Neural cell (in vitro differentiated cells): ENCODE measurements at regions not wholly inside any gene's neighbourhood (a gene's known extent, or its start where the extent isn't known, plus 50 kb on each side); places are given as distances from the start of the nearest gene placed in this dataset.

Experiments used
- H2AFZ ChIP-seq: fragments of 200-600, 300-800 bp; sonication (generic), shearing (Covaris generic); 2 replicates; pipeline ENCODE4 v1.6.0; 2014; ENCODE audit warnings: low read depth, mild to moderate bottlenecking, antibody characterized with exemption, low read length, moderate library complexity
- H3F3A ChIP-seq: fragments of 200-600 bp; shearing (Covaris generic); 2 replicates; pipeline ENCODE4 v1.6.1; 2016; ENCODE audit warnings: mild to moderate bottlenecking, moderate library complexity, mixed read lengths, antibody characterized with exemption, low read length; ENCODE audit not compliant: insufficient read depth, poor library complexity, severe bottlenecking
- H3K27ac ChIP-seq: fragments of 200-600, 300-800 bp; sonication (generic), shearing (Covaris generic); 2 replicates; pipeline ENCODE4 v1.5.1; 2014; ENCODE audit warnings: mild to moderate bottlenecking, low read length, moderate library complexity
- H3K27me3 ChIP-seq: fragments of 300-800, 200-600 bp; sonication (generic), shearing (Covaris generic); 2 replicates; pipeline ENCODE4 v1.6.0; 2014; ENCODE audit warnings: mild to moderate bottlenecking, low read depth, low read length, moderate library complexity; ENCODE audit not compliant: insufficient read depth
- H3K36me3 ChIP-seq: fragments of 300-800, 200-600 bp; sonication (generic), shearing (Covaris generic); 2 replicates; pipeline ENCODE4 v1.5.1; 2014; ENCODE audit warnings: mild to moderate bottlenecking, antibody characterized with exemption, low read length, moderate library complexity; ENCODE audit not compliant: insufficient read depth
- H3K4me2 ChIP-seq: fragments of 300-800, 200-600 bp; sonication (generic), shearing (Covaris generic); 2 replicates; pipeline ENCODE4 v1.6.0; 2014; ENCODE audit warnings: mild to moderate bottlenecking, low read length
- H3K4me3 ChIP-seq: fragments of 300-800, 200-600 bp; sonication (generic), shearing (Covaris generic); 2 replicates; pipeline ENCODE4 v1.5.1; 2014; ENCODE audit warnings: mild to moderate bottlenecking, low read length, moderate library complexity
- H3K79me2 ChIP-seq: fragments of 200-600 bp; shearing (Covaris generic); replicated peaks from 2 replicates; pipeline ENCODE4 v1.6.0; 2014; ENCODE audit warnings: mild to moderate bottlenecking, low read length, moderate library complexity; ENCODE audit not compliant: insufficient read depth
- H3K9ac ChIP-seq: fragments of 300-800, 200-600 bp; sonication (generic), shearing (Covaris generic); 2 replicates; pipeline ENCODE4 v1.6.1; 2016; ENCODE audit warnings: mild to moderate bottlenecking, low read length, mixed read lengths
- H3K9me2 ChIP-seq: fragments of 200-600 bp; shearing (Covaris generic); 2 replicates; pipeline ENCODE4 v1.6.1; 2016; ENCODE audit warnings: mild to moderate bottlenecking, low read length, mixed read lengths; ENCODE audit not compliant: insufficient read depth
- H3K9me3 ChIP-seq: fragments of 200-600, 300-800 bp; sonication (generic), shearing (Covaris generic); 2 replicates; pipeline ENCODE4 v1.6.1; 2016; ENCODE audit warnings: mild to moderate bottlenecking, mixed run types, low read length, moderate library complexity, mixed read lengths
- H4K20me1 ChIP-seq: fragments of 200-600 bp; shearing (Covaris generic); 2 replicates; pipeline ENCODE4 v1.6.1; 2016; ENCODE audit warnings: mild to moderate bottlenecking, mixed run types; ENCODE audit not compliant: insufficient read depth
- CTCF ChIP-seq: fragments of 450-650 bp; IDR thresholded peaks from 2 replicates; pipeline ENCODE4 v1.5.1; 2014; ENCODE audit warnings: antibody characterized with exemption, mild to moderate bottlenecking, moderate library complexity; ENCODE audit not compliant: poor library complexity, severe bottlenecking
- EP300 ChIP-seq: fragments of 450-650 bp; conservative IDR thresholded peaks from 2 replicates; pipeline ENCODE4 v1.6.1; 2014; ENCODE audit warnings: antibody characterized with exemption, mild to moderate bottlenecking, moderate library complexity; ENCODE audit not compliant: poor library complexity, severe bottlenecking
- EZH2 ChIP-seq: fragments of 200-600, 300-800 bp; shearing (Covaris generic), sonication (generic); IDR thresholded peaks from 2 replicates; pipeline ENCODE4 v1.6.1; 2014; ENCODE audit warnings: antibody characterized with exemption, low read length, borderline replicate concordance, mild to moderate bottlenecking; ENCODE audit not compliant: insufficient read depth, poor library complexity, severe bottlenecking
- MXI1 ChIP-seq: fragments of 450-650 bp; conservative IDR thresholded peaks from 2 replicates; pipeline ENCODE4 v1.6.1; 2014; ENCODE audit warnings: antibody characterized with exemption, mild to moderate bottlenecking; ENCODE audit not compliant: poor library complexity, severe bottlenecking
- POLR2AphosphoS5 ChIP-seq: IDR thresholded peaks from 2 replicates; pipeline ENCODE4 v1.6.1; 2012
- RAD21 ChIP-seq: fragments of 450-650 bp; conservative IDR thresholded peaks from 2 replicates; pipeline ENCODE4 v1.6.1; 2014; ENCODE audit warnings: antibody characterized with exemption, mild to moderate bottlenecking, moderate library complexity
- REST ChIP-seq: IDR thresholded peaks from 2 replicates; pipeline ENCODE4 v1.6.1; 2012; ENCODE audit warnings: borderline replicate concordance
- SMC3 ChIP-seq: fragments of 450-650 bp; conservative IDR thresholded peaks from 2 replicates; pipeline ENCODE4 v1.6.1; 2014; ENCODE audit warnings: antibody characterized with exemption, mild to moderate bottlenecking, moderate library complexity; ENCODE audit not compliant: poor library complexity
- TAF1 ChIP-seq: IDR thresholded peaks from 2 replicates; pipeline ENCODE4 v1.6.1; 2012; ENCODE audit warnings: low read depth

- no peaks in the 10 kb centered on the region for H3F3A ChIP-seq
- H3K9ac ChIP-seq, result no peak overlapping the region
- H4K20me1 ChIP-seq, result no peaks in the 10 kb centered on the region
- H3K9me2 ChIP-seq, result no peaks in the 10 kb centered on the region
- no peak overlapping the region for H3K27ac ChIP-seq
- no peak overlapping the region for H3K4me3 ChIP-seq
- H2AFZ ChIP-seq, result no peak overlapping the region
- H3K4me2 ChIP-seq, result no peak overlapping the region
- TF ChIP-seq SMC3 (no peak), EP300 (no peak), TAF1 (no peak), REST (no peak), MXI1 (no peak), RAD21 (no peak), EZH2 (no peak), POLR2AphosphoS5 (no peak), CTCF (no peak)
- H3K79me2 ChIP-seq, result no peaks in the 10 kb centered on the region
- no peaks in the 10 kb centered on the region for H3K27me3 ChIP-seq
- H3K36me3 ChIP-seq, result no peaks in the 10 kb centered on the region
- H3K9me3 ChIP-seq, result no peaks in the 10 kb centered on the region
Measured at GRCh38 chr2:126828051-126828450, 70.6 kb upstream of the TEX51 start.

GRCh38 chr2:126828491-126828890 lies 70.2 kb upstream of the TEX51 start:
- Histone ChIP-seq H3K27me3 (no peaks in the 10 kb centered on the region), H3K79me2 (no peaks in the 10 kb centered on the region), H3K9me3 (no peaks in the 10 kb centered on the region), H3F3A (no peaks in the 10 kb centered on the region), H2AFZ (no peak overlapping the region), H3K36me3 (no peaks in the 10 kb centered on the region), H3K27ac (no peak overlapping the region), H3K4me3 (no peak overlapping the region), H3K9me2 (no peaks in the 10 kb centered on the region), H3K9ac (no peak overlapping the region), H3K4me2 (no peak overlapping the region), H4K20me1 (no peaks in the 10 kb centered on the region)
- TF ChIP-seq RAD21 (no peak), EP300 (no peak), EZH2 (no peak), CTCF (no peak)
